ENCODE measurements at regions not wholly inside any gene's neighbourhood (a gene's known extent, or its start where the extent isn't known, plus 50 kb on each side); places are given as distances from the start of the nearest gene placed in this dataset.
"Not testable (repeated sequence)": the region's sequence is repeated elsewhere in the genome, so short reads cannot be mapped to it uniquely, and the experiment has no call there.

DNA sequence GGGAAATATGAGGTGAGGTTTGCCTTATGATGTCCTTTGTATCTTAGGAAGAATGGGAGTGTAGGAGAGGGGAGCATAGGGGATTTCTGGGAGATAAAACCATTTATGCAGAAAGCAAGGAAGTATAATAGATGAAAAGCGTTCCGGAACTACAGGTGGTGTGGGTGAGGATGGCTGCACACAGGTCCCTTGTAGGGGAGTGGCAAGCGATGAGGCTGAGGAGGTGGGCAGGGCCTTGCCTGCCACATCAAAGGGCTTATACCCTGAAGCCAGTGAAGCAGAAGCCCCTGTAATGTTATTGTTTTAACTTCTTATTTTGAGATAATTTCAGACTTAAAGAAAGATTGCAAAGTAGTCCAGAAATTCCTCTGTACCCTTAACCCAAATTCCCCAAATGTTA is 107.3 kb upstream of the IKBKE start:
- DNase-seq (ENCODE audit: low read depth): not testable (repeated sequence)

- DNase-seq (ENCODE audit: low read depth): not testable (repeated sequence)
These were observed 105.0 kb upstream of the IKBKE start for GRCh38 chr1:206365271-206365670.

DNA sequence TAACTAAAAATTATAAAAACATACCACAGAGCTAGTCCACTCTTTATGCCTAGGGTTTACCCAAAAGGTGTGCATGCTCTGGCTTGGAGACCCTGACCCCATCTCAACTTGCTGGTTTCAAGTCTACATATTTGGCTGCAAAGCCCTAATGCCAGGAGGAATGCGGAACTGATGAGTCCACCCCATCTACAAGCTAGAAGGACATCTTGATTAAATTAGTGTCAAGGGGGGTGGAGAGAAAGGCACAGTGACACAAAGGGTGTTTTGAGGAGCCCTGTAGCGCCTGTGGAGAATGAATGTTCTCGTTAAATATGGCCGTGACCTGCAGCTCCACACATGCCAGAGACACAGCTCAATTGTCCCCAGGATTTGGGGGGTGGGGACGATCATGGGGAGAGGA is 104.1 kb upstream of the IKBKE start:
- DNase-seq (ENCODE audit: low read depth): not testable (repeated sequence)

DNA sequence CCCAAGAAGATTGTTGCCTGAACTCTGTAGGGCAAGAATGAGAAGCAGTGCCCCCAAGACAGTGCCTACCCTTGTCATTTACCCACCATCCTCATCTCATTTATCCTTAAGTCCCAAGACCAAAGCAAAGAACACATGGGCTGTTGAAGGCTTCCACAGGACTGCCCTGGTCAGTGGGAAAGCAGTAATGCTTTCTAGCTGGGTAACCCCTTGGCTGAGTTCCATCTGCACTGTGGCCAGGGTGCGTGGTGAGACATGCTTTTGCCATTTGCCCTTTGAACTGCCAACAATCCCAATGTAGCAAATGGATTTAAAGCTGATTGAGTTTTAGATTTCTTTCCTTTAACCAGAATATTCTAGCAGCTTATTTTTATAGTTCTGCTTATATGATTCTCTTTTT is 103.5 kb upstream of the IKBKE start:
- DNase-seq (ENCODE audit: low read depth): not testable (repeated sequence)

DNA sequence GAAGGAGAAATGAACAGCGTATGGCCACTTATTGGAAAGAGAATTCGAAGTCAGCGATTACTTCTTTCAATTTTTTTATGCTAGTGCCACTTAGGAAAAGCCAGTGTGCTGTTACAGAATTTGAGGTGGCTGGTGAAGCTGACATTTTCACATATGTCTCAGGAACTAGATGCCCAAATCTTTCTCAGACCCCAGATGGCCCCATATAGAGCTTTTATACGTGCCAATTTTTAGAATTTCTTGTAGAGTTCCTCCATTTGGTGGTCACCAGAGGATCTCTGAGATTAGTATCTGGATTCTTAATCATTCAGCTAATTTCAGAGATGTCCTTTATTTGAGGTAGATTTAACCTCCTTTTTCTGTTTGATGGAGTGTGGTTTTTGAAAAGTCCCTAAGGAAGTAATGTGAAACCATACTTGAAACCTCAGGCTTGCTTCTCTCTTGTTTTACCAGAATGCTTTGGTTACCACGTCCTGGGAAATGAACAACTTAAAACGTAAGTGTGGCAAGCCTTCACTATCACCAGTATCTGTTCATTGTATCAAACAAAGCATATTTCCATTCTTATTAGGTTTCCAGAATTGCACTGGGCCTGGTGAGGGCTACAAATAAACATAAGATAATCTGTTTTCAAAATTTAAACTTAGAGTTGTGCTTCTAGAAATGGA is 102.2 kb upstream of the IKBKE start:
- DNase-seq (ENCODE audit: low read depth): not testable (repeated sequence)

DNA sequence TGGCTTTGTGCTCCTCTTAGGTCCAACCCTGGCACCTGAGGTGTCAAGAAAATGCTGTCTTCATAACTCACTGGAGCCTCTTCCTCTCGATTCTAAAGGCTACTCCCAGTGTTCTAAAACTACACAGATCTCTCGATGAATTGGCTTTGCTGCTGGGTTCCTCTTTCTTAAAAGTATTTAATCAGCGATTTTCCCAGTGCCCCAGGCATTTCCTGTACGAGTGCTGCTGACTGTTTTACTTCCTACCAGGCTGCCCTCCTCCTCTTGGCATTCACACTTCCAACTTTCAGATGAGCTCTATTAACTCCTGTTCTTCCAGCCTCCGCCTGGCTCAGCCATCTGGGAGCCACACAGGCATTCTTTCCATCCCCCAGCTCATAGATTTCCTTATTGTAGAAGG is 95.6 kb upstream of the IKBKE start:
- not testable (repeated sequence) for DNase-seq (ENCODE audit: low read depth)

GRCh38 chr1:206375552-206375951 is 94.7 kb upstream of the IKBKE start:
- DNase-seq (ENCODE audit: low read depth): not testable (repeated sequence)

- DNase-seq (ENCODE audit: low read depth): not testable (repeated sequence)
These were observed 91.8 kb upstream of the IKBKE start for GRCh38 chr1:206378506-206378905.

DNA sequence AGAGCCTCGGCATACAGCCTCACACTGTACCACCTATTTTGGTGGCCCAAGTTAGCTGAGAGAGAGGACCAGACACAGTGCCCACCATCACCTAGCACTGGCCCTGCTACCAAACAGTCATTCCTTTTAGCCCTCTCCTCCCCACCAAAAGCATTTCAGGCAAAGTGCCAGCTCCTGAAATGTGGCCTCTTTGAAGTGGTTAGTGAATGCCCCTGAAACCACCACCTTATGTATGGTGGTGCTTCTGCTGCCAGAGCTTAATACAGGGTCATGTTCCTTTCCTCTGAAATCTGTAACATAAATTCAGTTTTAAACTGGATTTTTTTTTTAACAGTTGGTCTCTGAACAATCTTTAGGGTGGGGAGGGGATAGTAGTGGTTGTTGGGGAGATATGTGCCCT is 91.0 kb upstream of the IKBKE start:
- not testable (repeated sequence) for DNase-seq (ENCODE audit: low read depth)

- not testable (repeated sequence) for DNase-seq (ENCODE audit: low read depth)
These were observed 90.0 kb upstream of the IKBKE start for GRCh38 chr1:206380163-206380790.

DNA sequence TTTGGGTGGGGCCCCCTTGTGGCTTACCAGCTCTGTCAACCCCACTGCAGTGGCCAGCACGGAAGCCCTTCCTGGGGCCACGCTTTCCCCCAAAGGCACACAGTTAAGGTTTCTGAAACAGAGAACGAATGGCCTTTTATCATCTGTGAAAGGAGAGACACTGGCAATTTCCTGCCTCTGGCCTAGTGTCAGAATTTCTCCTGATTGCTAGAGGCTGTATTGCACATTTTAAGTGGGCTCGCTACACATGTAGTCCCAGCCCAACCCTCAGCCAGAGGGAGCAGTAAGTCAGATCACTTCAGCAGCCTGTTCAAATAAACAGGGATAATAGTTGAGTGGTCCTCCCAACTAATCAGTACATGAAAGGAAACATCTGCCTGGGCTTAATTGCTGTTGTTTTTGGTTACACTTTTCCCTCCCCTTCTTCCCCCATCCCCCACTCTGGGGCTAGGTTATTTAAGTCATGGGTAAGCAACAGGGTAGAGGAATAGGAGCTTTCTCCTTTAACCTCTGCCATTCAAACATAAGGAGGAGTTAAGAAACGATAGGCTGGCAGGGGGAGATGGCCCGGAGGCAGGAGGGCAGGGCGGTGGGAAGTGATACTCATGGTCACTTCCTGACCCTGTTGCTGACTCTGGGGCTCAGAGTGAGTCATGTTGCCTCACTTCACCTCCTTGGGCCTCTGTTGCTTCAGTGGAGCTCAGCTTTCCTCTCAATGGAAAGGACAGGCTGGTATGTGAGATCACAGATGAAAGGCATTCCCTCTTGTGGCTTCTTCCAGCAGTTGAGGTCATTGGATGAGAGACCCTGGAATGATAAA is 89.3 kb upstream of the IKBKE start:
- not testable (repeated sequence) for DNase-seq (ENCODE audit: low read depth)

GRCh38 chr1:206384029-206384807 is 86.1 kb upstream of the IKBKE start:
- peak; percentile 8 for DNase-seq (ENCODE audit: low read depth)

GRCh38 chr1:206384891-206385290 is 85.4 kb upstream of the IKBKE start:
- DNase-seq (ENCODE audit: low read depth): not testable (repeated sequence)

DNA sequence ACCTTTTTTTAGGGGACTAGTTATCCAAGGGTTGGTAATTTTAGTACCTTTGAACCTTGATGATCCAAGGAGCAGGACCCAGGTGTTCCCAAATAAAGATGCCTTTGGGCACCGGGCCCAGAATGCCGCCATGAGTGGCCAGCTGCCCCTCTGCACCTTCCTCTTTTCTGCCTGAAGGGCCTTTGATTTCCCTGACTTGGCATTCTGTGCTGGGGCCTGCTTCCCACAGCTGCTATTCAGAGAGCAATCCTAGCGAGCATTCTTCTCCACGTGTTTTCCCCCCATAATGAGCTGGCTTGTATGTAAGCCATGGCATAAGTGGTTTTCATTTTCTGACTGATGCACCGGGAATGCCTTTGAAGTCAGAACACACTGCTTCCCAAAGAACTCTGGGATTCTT is 82.6 kb upstream of the IKBKE start:
- not testable (repeated sequence) for DNase-seq (ENCODE audit: low read depth)

DNA sequence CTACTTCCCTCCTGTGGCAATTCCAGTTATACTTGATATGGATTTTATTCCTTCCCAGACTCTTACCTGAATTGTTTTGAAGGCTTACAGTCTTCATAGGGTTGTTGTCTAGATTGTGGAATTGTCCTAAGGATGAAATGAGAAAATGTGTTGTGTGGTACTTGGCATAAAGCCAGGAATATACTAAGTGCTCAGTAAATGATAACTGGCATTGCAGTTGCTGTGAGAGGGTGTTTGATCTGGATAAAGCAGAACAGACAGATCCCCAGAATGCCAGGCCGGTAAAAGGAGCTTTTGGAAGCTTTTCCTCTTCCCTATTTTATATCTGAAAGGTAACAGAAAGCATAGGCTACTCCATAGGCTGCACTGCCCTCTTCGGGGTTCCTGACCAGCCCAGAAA is 78.4 kb upstream of the IKBKE start:
- DNase-seq (ENCODE audit: low read depth): not testable (repeated sequence)

DNA sequence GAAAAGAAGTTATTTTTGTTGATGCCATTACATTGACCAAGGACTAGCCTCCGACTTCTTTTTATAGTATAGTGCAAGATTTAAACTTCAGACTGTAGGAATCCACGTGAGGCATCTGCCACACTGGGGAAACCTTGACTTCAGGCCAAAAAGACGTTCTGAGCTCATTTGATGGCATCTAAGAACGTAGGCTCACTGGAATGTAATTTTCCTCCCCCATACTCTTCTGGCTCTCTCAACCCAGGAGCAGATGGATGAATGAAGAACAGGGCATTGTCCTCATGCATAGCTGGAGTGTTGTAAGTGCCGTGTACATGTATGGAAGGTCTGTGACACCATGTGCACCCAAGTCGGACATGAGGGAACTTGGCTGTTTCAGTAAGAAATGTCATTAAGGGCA is 72.8 kb upstream of the IKBKE start:
- not testable (repeated sequence) for DNase-seq (ENCODE audit: low read depth)

GRCh38 chr1:206398261-206398660 is 72.0 kb upstream of the IKBKE start:
- not testable (repeated sequence) for DNase-seq (ENCODE audit: low read depth)

- DNase-seq (ENCODE audit: low read depth): not testable (repeated sequence)
These were observed 66.5 kb upstream of the IKBKE start for GRCh38 chr1:206403612-206404307.

GRCh38 chr1:206404309-206405027 is 65.8 kb upstream of the IKBKE start:
- DNase-seq (ENCODE audit: low read depth): not testable (repeated sequence)

- DNase-seq (ENCODE audit: low read depth): not testable (repeated sequence)
These were observed 65.0 kb upstream of the IKBKE start for GRCh38 chr1:206405282-206405681.
